ENCODE measurements at regions not wholly inside any gene's neighbourhood (a gene's known extent, or its start where the extent isn't known, plus 50 kb on each side); places are given as distances from the start of the nearest gene placed in this dataset.
A peak's percentile ranks its signal among the peaks of the same experiment; 100 is the strongest.

DNA sequence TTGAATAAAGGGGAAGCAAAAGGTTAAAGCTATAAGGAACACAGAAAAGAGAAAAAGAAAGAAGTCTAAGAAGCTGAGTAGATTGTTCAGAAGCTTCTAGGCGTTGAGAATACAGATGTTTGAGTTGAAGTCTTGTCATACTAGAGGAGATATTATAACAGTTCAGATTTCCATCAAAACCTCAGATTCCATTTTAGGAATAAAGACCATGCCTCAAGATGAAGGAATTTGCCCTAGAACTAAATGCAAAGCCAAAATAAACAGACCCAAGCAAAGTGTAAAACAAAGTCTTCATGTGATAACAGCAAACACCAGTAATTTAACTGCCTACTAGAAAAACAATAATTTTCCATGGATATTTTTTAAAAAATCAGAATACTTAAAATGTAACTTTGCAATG is 476.5 kb upstream of the POT1 start:
- Histone ChIP-seq H3K36me3 (replicated peaks) (no peaks in the 10 kb centered on the region), H3K9me3 (no peaks in the 10 kb centered on the region), H3K27me3 (ENCODE audit: low read depth) (no peaks in the 10 kb centered on the region), H3K4me1 (no peaks in the 10 kb centered on the region), H3K4me3 (no peak overlapping the region)
- in situ Hi-C loops (cut with MboI; ENCODE audit: low sequenced_read_pairs) = no loop called here
- no peak for DNase-seq (ENCODE audit: low spot score in 2 of 2)

DNA sequence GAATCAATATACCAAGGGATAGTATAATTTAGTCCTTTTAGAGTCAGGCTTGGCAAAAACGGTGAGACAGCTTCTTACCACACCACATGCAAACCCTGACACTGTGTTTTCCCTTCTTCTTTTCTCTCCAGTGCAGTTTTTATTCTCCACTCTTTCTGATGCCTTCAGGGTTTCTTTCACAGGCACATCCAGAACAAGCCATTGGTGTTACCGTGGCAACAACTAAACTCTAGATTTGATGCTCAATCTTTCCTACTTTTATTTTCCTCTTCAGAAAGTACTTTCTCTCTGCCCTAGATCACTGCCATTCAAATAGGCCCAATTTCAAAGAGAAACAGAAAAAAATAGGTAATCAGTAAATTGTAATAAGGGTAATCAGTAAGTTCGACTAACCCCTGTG is 469.8 kb upstream of the POT1 start:
- Histone ChIP-seq H3K36me3 (replicated peaks) (no peaks in the 10 kb centered on the region), H3K4me1 (no peaks in the 10 kb centered on the region), H3K27me3 (ENCODE audit: low read depth) (no peaks in the 10 kb centered on the region), H3K4me3 (no peak overlapping the region), H3K9me3 (no peaks in the 10 kb centered on the region)
- no peak for DNase-seq (ENCODE audit: low spot score in 2 of 2)
- in situ Hi-C loops (cut with MboI; ENCODE audit: low sequenced_read_pairs) = no loop called here

DNA sequence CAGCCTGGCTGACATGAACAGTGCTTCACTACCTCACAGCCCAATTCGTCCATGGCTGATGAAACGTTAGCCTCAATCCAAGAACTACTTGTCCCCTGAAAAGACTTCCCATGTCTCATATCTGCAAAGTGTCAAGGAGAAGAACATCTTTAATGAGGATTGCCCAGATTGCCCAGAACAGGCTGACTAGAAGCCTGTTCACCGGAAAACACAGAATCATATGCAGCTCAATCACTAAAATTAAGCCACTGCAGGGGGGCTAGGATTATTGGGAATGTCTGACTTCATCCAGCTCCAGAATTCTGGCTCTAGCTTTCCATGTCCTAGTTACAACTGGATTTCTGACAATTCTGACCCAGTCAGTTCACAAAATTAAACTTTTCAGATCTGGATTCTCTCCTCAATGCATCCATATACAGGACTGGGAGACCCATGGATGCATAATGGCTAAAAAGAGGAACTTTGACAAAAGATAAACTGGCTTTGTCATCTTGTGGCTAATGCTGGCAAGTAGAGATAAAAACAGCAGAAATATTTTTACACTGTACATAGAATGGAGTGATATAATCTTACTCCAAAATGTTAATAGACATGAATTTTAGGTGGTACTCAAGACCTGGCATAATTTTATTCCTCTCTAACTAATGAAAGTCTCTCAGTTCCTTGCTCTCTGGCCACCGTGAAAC is 467.0 kb upstream of the POT1 start:
- H3K27me3 ChIP-seq (ENCODE audit: low read depth) = no peaks in the 10 kb centered on the region
- no peaks in the 10 kb centered on the region for H3K36me3 ChIP-seq (replicated peaks)
- H3K4me1 ChIP-seq = no peaks in the 10 kb centered on the region
- in situ Hi-C loops (cut with MboI; ENCODE audit: low sequenced_read_pairs) = no loop called here
- H3K4me3 ChIP-seq = no peak overlapping the region
- H3K9me3 ChIP-seq = no peaks in the 10 kb centered on the region
- DNase-seq (ENCODE audit: low spot score in 2 of 2) = no peak

GRCh38 chr7:125391921-125392320 is 462.3 kb upstream of the POT1 start:
- DNase-seq (ENCODE audit: low spot score in 2 of 2) = no peak
- Histone ChIP-seq H3K36me3 (replicated peaks) (no peaks in the 10 kb centered on the region), H3K27me3 (ENCODE audit: low read depth) (no peaks in the 10 kb centered on the region), H3K9me3 (no peaks in the 10 kb centered on the region), H3K4me3 (no peak overlapping the region), H3K4me1 (peaks cover 21% of the 10 kb centered on the region)
- in situ Hi-C loops (cut with MboI; ENCODE audit: low sequenced_read_pairs) = no loop called here

DNA sequence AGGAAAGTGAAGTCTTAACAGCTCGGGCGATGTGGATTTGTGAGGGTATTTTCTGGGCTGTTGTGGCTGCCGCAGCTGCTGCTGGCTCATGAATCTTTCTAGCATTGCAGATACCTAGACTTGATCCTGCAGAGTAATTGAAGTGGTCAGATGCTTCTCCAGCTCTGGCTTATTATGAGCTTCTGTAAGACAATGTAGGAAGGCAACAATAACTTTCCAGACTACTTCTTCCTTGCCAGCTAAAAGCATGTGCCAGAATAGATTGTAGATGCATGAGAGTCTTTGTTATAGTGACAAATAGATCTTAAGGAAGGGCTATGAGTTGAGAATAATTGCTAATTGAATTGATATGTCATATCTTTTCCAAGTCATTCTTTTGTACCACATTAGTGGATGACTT is 461.4 kb upstream of the POT1 start:
- in situ Hi-C loops (cut with MboI; ENCODE audit: low sequenced_read_pairs) = no loop called here

GRCh38 chr7:125386211-125386610 is 456.6 kb upstream of the POT1 start:
- Histone ChIP-seq H3K4me3 (no peak overlapping the region), H3K27me3 (ENCODE audit: low read depth) (no peaks in the 10 kb centered on the region), H3K4me1 (peaks cover 19% of the 10 kb centered on the region), H3K36me3 (replicated peaks) (no peaks in the 10 kb centered on the region), H3K9me3 (no peaks in the 10 kb centered on the region)
- in situ Hi-C loops (cut with MboI; ENCODE audit: low sequenced_read_pairs) = no loop called here
- DNase-seq (ENCODE audit: low spot score in 2 of 2) = no peak

More for the DNA sequence above, 461.4 kb upstream of the POT1 start:
- peak in 1 of 2 experiments; percentile 22 for DNase-seq (ENCODE audit: low spot score in 2 of 2)
- Histone ChIP-seq H3K9me3 (no peaks in the 10 kb centered on the region), H3K4me3 (no peak overlapping the region), H3K27me3 (ENCODE audit: low read depth) (no peaks in the 10 kb centered on the region), H3K4me1 (peaks cover 21% of the 10 kb centered on the region), H3K36me3 (replicated peaks) (no peaks in the 10 kb centered on the region)

DNA sequence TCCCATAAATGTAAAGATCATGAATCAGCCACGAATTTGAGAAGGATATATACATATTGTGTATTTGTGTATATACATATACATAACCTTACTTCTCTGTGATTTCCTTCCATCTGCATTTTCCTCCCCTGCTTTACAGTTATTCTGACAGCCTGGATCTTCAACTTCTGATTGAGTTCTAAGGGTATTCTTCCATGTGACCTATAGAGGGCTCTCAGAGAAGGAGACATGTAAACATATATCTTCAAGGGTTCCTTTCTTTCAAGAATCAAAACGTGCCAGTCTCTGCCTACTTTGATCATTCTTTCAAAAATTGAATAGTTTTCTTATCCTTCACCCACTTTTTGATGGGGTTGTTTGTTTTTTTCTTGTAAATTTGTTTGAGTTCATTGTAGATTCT is 453.7 kb upstream of the POT1 start:
- Histone ChIP-seq H3K9me3 (no peaks in the 10 kb centered on the region), H3K4me3 (no peak overlapping the region), H3K4me1 (no peaks in the 10 kb centered on the region), H3K36me3 (replicated peaks) (no peaks in the 10 kb centered on the region), H3K27me3 (ENCODE audit: low read depth) (no peaks in the 10 kb centered on the region)
- no peak for DNase-seq (ENCODE audit: low spot score in 2 of 2)
- in situ Hi-C loops (cut with MboI; ENCODE audit: low sequenced_read_pairs) = no loop called here

GRCh38 chr7:125382401-125382800 is 452.8 kb upstream of the POT1 start:
- Histone ChIP-seq H3K27me3 (ENCODE audit: low read depth) (no peaks in the 10 kb centered on the region), H3K4me3 (no peak overlapping the region), H3K4me1 (no peaks in the 10 kb centered on the region), H3K36me3 (replicated peaks) (no peaks in the 10 kb centered on the region), H3K9me3 (no peaks in the 10 kb centered on the region)
- no peak for DNase-seq (ENCODE audit: low spot score in 2 of 2)
- in situ Hi-C loops (cut with MboI; ENCODE audit: low sequenced_read_pairs) = no loop called here

- no peak for DNase-seq (ENCODE audit: low spot score in 2 of 2)
- H3K9me3 ChIP-seq = no peaks in the 10 kb centered on the region
- H3K36me3 ChIP-seq (replicated peaks) = no peaks in the 10 kb centered on the region
- peaks cover 8% of the 10 kb centered on the region for H3K4me1 ChIP-seq
- in situ Hi-C loops (cut with MboI; ENCODE audit: low sequenced_read_pairs) = no loop called here
- no peaks in the 10 kb centered on the region for H3K27me3 ChIP-seq (ENCODE audit: low read depth)
- no peak overlapping the region for H3K4me3 ChIP-seq
Observed at GRCh38 chr7:125375942-125376341, 446.3 kb upstream of the POT1 start.

DNA sequence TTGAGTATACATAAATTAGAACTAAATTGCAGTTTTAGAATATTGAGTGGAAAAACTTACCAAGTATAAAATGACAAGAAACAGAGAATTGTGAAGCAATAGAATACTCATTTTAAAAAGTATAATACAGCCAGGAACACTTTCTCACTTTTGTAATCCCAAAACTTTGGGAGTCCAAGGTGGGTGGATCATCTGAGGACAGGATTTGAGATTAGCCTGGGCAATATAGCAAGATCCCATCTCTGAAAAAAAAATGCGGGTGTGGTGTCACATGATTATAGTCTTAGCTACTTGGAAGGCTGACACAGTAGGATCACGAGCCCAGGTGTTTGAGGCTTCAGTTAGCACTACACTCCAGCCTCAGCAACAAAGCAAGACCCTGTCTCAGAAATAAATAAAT is 440.9 kb upstream of the POT1 start:
- no peak overlapping the region for H3K4me3 ChIP-seq
- H3K4me1 ChIP-seq = no peaks in the 10 kb centered on the region
- H3K9me3 ChIP-seq = no peaks in the 10 kb centered on the region
- in situ Hi-C loops (cut with MboI; ENCODE audit: low sequenced_read_pairs) = no loop called here
- DNase-seq (ENCODE audit: low spot score in 2 of 2) = no peak
- H3K36me3 ChIP-seq (replicated peaks) = no peaks in the 10 kb centered on the region
- H3K27me3 ChIP-seq (ENCODE audit: low read depth) = no peaks in the 10 kb centered on the region

DNA sequence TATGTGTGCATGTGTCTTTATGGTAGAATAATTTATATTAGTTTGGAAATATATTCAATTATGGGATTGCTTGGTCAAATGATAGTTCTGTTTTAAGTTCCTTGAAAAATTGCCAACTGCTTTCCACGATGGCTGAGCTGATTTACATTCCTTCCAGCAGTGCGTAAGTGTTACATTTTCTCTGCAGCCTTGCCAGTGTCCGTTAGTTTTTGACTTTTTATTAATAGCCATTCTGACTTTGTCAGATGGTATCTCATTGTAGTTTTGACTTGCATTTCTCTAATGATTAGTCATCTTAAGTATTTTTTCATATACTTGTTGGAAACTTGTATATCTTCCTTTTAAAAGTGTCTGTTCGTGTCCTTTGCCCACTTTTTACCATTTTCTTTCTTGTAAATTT is 434.2 kb upstream of the POT1 start:
- Histone ChIP-seq H3K4me1 (no peaks in the 10 kb centered on the region), H3K9me3 (no peaks in the 10 kb centered on the region), H3K27me3 (ENCODE audit: low read depth) (no peaks in the 10 kb centered on the region), H3K36me3 (replicated peaks) (no peaks in the 10 kb centered on the region), H3K4me3 (no peak overlapping the region)
- no peak for DNase-seq (ENCODE audit: low spot score in 2 of 2)
- in situ Hi-C loops (cut with MboI; ENCODE audit: low sequenced_read_pairs) = no loop called here

GRCh38 chr7:125358551-125359167 is 429.0 kb upstream of the POT1 start:
- H3K36me3 ChIP-seq (replicated peaks) = no peaks in the 10 kb centered on the region
- no peaks in the 10 kb centered on the region for H3K9me3 ChIP-seq
- no peaks in the 10 kb centered on the region for H3K27me3 ChIP-seq (ENCODE audit: low read depth)
- DNase-seq (ENCODE audit: low spot score in 2 of 2) = no peak
- no peak overlapping the region for H3K4me3 ChIP-seq
- no peaks in the 10 kb centered on the region for H3K4me1 ChIP-seq
- in situ Hi-C loops (cut with MboI; ENCODE audit: low sequenced_read_pairs) = no loop called here

GRCh38 chr7:125357676-125358455 is 428.2 kb upstream of the POT1 start:
- Histone ChIP-seq H3K9me3 (no peaks in the 10 kb centered on the region), H3K36me3 (replicated peaks) (no peaks in the 10 kb centered on the region), H3K4me3 (no peak overlapping the region), H3K27me3 (ENCODE audit: low read depth) (no peaks in the 10 kb centered on the region), H3K4me1 (no peaks in the 10 kb centered on the region)
- no peak for DNase-seq (ENCODE audit: low spot score in 2 of 2)
- in situ Hi-C loops (cut with MboI; ENCODE audit: low sequenced_read_pairs) = no loop called here

- no peak for DNase-seq (ENCODE audit: low spot score in 2 of 2)
- Histone ChIP-seq H3K36me3 (replicated peaks) (no peaks in the 10 kb centered on the region), H3K27me3 (ENCODE audit: low read depth) (no peaks in the 10 kb centered on the region), H3K9me3 (no peaks in the 10 kb centered on the region), H3K4me3 (no peak overlapping the region), H3K4me1 (no peaks in the 10 kb centered on the region)
- in situ Hi-C loops (cut with MboI; ENCODE audit: low sequenced_read_pairs) = no loop called here
Observed at GRCh38 chr7:125355899-125356298, 426.3 kb upstream of the POT1 start.
